HG03280 (cell line): ENCODE measurements at regions not wholly inside any gene's neighbourhood (a gene's known extent, or its start where the extent isn't known, plus 50 kb on each side); places are given as distances from the start of the nearest gene placed in this dataset.

Experiments used
- ATAC-seq: cut with Tn5 transposase; IDR thresholded peaks from one replicate; pipeline ENCODE4 v1.9.1; 2021; ENCODE audit warnings: mild to moderate bottlenecking, moderate library complexity; ENCODE audit not compliant: unreplicated experiment

DNA sequence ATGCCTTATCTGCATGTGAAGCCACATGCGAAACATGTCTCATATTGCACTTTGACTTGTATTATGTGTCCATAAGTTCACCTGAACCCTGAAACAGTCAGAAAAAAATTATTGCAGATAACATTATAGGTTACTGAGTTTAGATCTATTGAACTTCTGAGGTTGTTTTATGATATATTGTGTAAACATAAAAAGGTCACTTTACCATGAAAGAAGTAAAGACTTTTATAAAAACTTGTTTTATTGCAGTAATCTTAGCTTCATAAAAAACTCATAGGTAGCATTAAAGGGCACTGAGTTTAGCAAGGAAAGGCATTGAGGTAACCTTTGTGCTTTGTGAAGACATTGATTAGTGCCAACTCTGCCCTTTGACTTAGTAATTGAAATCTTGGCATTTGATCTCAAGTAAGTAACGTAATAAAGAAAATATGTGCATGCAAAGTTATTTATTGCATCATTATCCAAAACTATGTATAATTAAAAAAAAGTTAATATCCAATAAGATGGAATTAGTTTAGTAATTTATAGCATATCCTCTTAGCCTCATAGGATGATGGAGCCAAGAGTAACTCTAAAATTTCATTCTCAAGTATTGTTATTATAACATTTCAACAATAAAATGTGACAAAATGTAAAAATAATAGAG is 313.3 kb upstream of the ATP2B1 start:
- no peak for ATAC-seq

DNA sequence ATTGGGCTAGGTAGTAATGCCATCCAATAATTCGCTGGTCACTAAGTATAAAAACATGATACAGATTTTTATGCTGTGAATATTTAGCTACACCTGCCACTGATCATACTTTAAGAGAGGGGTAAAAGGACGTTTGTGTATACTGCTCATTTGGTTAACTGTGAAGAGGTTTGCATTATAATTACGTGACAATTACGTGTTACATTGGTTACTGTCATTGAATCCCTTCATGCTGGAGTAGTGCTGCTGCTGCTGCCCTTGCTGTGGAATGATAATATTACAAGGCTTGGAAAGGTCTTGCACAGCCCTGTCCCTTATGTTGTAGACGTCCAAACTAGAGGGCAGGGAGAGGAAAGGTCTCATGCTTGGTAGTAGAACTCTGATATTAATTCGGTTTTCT is 312.2 kb upstream of the ATP2B1 start:
- ATAC-seq, result no peak

DNA sequence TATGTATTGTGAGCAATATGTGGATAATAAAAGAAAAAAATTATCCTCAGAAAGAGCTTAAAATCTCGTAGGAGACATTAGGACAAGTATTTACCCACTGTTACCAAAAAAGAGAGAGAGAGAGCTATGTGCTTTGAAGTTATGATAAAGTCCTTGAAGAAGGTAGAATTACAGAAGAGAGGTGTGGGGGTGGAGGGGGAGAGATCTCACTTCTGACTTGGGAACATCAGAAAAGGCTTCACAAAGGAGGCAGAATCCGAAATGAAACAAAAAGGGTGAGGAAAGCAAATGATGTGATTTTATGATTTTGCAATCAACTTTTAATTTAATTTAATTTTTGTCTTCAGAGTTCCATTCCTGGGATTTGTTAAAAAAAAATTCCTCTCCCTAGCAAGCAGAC is 311.8 kb upstream of the ATP2B1 start:
- no peak for ATAC-seq

DNA sequence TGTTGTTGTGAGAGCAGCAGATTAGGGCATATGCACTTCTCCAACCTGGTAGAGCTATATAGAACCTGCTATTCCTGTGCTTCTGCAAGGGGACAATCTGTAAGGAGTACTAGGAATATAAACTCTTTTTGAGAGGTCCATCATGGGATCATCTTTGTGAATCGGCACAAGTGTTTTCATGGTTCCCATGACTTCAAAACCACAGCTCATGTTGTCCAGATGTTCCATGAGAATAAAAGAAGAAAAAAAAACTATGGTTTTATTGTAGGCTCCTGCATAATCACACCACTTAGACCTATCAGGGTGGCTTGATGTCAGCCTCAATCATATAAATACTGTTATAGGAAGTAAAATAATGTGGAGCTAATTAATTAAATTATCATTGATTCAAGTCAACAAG is 311.4 kb upstream of the ATP2B1 start:
- no peak for ATAC-seq

DNA sequence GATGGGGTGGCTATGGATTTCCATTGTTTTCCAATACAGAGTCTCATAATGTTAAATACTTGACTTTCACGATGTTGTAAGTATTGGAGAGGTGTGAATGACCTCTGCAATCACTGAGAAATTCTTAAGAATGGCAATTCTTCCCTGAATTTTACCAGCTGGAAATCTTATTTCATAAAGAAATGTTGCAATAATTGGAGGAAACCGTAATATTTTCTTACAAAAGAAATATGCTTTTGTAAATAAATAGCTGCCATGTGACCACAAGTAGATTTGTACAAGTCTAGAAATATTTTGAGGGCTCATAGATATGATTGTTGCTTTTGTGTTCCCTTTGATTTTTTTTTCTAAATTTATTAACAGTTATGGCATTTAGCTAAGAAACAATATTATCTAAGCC is 308.7 kb upstream of the ATP2B1 start:
- no peak for ATAC-seq

DNA sequence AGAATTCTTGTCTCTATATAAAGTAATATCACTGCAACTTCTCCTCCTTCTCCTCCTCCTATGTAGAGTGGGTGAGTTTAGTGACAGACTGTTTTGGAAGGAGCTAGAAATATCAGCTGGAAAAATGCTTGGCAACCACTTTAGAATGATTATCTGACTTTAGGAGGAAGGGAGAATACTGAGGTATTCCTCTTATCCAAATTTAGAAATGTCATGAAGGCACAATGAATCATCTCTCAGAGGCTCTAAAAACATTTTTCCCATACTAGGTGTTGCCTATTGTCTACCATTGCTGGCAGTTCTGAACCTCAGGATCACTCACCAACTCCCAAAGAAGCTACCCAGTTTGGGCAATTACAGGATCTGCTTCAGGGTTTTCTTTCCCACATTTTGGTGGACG is 306.6 kb upstream of the ATP2B1 start:
- ATAC-seq, result no peak

DNA sequence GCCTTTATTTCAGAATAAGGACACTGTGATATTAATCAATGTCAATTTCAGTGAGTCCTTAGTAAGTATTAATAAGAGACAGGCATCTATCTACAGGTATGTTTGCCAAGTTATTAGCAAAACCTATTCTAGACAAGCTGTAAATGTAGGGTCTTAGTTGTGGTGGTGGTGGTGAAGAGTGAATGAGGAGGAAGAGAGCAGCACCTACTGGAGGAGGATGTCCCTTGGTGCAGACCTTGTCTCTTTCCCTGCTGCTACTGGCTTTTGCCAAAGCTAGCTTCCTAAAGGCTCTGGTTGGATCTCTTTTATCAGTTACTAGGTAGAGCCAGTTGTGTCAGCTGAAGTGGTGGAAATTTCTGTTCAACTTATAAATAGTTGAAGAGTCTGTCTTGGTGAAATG is 304.8 kb upstream of the ATP2B1 start:
- ATAC-seq, result peak; percentile 61

DNA sequence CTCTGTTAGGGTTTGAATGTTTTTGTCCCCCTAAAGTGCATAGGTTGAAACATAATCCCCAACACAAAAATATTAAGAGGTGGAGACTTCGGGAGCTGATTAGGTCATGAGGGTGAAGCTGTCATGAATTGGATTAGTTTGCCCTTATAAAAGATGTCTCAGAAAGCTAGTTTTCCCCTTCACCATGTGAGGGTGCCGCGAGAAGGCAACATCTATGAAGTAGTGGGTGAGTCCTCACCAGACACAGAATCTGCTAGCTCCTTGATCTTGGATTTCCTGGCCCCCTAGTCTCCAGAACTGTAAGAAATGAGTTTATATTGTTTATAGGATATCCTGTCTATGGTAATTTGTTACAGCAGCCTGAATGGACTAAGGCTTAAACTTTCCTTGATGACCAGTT is 301.5 kb upstream of the ATP2B1 start:
- ATAC-seq, result no peak

DNA sequence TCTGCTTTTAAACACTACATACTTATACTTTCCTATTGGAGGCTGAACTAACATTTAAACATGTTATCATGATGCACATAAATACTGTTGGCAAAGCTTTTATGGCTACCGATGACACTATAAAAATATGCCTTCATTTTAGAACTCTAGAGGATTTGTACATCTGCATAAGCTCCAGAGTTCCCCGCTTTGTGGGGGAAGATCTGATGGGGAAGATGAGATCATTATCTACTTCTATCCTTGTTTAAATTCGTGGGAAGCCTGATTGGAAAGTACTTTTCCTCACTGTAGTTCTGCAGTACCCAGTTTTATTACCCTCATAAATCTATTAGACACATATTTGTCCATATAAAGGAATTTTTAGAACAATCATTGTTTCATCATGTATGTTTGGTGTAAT is 299.6 kb upstream of the ATP2B1 start:
- ATAC-seq, result no peak

DNA sequence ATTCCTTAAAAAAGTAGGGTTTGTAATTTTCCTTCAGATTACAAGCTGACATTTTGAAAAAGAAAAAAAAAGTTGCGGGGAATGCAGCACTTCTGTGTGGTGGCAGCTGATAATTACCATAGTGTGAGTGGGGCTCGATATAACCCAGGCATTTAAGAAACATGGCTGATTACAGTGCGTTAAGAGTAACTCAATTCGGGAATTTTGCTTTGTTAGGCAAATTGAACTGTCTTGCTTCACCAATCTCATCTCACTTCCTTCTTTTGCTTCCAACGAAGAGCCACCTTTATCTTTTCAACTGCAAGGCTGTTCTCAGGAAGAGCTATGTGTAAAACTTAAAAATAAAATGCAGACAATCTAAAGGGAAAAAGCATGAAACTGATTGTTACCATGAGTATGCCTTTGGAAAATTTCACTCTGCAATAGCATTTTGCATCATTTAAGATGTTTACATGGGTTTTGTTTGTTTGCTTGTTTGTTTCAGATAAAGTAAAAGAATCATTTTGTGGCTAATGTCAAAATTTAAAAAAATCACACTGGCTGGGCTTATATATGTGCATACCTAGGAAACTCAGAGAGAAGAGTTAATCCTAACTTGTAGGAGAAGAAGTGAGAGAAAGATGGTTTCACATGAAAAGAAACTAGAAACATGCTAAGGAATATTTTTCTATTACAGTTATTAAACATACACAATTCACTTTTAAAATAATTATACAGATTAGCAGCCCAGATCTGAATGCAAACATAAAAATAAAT is 295.9 kb upstream of the ATP2B1 start:
- ATAC-seq, result no peak

DNA sequence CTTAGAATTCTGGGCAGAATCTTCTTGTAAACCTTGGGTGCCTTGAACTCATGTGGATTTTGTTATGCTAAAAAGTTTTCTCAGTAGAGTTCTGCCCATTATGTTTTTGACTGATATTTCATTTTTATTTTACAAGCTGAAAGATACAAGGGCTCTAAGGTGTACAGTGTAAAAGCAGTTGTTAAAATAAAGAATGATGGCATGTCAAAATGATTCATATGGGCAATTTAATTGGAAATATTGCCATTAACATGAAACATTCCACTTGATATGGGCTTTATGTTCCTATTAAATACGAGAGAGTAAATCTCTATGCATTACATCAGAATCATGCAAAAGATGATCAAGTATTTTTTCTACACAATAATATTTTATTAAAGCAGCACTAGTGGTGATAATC is 295.1 kb upstream of the ATP2B1 start:
- no peak for ATAC-seq

DNA sequence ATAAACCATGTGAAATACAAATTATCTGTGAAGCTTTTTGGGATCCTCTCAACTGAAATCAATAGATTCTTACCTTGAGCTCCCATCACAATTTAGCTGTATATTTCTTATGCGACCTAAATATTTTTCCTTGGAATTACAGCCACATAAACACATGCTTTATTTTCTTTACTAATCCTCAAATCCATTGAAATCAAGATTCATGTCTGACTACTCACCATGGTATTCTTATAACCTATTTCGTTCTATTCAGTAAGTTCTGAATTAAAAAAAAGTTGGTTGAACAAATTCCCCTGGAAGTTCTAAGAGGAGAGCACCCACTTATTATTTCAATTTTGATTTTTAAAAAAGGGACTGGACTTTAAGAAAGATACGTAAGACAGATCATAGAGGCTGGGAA is 292.1 kb upstream of the ATP2B1 start:
- no peak for ATAC-seq

DNA sequence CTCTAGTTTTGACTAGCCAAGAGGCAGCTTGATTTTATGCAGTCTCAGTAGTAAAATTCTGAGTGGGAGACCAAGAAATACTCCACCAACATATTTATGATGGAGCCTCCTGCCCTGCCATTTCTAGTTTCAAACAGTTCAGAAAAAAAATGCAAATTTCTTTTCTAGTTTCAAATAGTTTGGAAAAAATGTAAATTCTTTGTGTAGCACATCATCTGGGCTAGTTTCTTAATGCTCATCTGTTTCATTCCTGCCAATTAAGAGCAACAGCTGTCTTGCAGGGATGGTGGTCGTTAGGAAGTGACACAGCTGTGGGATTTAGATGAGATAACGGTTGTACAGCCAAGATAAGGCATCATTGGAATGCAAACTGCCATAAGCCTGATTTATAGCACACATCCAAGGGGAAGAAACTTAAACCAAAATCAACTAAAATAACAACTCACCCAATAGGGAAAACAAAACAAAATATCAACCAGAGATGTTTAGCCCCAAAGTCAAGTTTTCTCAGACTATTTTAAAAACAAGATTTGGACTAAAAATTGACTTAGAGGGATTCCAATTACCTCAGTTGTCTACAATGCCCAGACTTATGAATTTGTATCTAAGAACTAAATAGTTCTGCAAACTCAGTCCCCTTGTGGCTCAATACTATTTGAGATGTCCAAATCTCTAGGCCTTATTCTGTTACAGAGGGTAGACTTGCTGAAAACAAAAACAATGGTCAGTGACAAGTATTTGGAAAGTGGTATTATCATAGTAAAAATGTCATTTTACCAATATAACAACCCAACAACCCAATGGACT is 291.3 kb upstream of the ATP2B1 start:
- no peak for ATAC-seq

DNA sequence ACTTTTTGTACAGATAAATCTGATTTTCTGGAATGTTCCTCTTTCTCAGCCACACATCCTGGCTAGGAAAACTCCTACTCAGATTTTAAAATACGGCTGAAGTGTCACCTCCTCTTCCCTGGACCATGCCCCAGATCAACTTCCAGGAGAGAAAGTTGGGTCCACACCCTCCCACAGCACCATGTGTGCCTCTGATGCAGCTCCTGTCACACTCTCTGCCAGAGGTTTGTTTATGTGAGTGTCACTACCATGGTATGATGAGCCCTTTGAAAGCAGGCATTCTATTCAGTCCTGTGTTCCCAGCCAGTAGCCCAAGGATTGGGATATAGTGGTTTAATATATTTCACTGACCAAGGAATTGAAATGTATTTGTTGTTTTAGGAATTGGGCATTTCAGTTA is 287.2 kb upstream of the ATP2B1 start:
- ATAC-seq, result no peak

DNA sequence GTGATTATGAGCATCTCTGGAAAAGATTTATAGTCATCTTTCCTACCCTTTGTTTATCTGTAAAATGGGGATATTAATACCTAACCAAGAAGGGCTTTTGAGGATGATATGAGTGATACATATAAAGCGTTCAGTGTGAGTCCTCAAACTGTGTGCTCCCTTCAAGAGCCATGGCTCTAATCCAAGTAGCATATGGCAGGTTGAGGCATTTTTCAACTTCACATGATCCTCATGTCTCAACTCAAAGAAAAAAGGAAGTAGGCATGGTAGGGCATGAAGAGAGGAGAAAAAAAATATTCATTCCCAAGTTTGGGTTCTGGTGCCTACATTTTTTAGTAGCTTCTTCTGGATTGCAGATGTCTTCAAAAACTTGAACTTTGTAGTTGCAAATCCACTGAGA is 286.3 kb upstream of the ATP2B1 start:
- ATAC-seq, result no peak

DNA sequence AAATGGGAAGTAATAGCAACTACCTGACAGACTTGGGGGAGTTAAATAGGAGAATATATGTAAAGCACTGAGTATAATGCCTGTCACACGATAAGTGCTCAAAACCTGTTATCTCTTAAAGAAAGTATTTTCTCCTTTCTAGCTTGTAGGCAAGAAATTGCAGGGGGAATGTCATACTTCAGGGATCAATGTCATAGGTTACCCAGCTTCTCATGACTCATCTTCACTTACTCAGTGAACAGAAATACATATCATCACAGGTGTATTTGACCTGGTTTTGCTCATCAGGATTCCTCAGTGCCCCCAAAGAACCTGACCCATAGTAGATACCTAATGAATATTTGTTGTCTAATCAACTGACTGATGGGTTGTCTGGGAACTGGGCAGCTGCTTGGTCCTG is 285.0 kb upstream of the ATP2B1 start:
- no peak for ATAC-seq

DNA sequence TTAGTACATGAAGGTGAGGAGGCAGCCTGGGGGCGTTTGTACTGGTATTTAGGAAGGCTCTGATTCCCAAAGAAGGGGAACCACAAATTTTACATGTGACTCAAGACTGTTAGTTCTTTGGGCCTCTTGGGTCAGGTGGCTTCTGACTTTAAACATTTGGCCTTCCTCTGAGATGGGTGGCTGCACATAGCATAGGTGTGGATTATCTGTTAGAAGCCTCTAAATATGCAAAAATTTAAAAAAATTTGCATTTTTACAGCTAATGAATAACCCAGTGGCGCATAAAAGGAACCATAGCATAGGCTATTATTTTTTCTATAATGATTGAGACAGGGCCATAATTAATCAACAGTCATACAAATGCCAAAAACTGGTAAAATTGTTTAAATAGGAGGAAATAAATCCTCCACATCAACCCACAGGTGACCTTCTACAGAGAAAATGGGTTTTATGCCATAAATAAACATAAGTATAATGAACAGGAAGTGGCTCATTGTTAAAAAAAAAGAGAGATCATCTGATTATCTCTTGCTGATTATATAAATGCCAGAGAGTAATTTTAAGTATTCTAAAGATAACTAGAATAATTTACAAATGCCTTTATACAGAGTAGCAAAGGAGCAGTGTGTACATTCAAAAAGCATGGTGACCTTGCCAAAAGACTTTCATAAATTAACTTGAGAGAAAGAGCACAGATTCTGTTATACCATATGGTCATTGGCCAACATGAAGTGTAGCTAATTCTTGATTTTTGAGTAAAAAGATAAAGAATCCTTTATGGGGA is 284.2 kb upstream of the ATP2B1 start:
- no peak for ATAC-seq

DNA sequence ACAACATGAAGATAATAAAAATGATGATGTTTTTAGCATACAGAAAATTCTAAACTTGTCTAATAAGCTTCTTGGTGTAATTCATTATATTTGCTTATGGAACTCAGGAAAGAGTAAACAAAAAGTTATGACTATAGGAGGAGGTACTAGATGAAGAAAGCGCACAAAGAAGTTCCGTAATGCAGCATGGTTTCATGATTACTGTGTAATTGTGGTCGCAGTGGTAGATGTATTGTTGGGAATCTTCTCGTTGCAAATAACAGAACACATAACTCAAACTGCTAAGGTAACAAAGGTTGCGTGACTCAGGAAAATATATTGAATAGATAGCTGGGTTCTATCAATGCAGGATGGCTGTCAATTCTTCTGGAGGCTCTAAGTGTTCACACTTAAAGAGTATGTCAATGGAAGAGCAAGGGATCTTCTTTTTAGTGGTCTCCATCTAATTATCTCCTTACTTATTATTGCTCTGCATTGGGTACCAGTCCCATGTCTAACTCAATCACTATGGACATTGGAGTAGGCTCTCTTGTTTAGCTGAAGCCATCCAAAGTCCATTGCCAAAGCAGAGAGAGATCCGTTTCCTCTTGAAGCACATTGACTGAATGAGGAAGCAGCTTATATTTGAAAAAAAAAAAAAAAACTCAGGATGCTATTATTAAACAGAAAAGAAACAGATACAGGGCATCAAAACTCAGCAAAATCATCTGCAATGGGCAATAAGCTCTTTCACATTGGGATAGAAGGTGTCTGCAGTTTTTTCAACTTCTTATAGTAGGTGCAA is 283.4 kb upstream of the ATP2B1 start:
- ATAC-seq, result no peak

DNA sequence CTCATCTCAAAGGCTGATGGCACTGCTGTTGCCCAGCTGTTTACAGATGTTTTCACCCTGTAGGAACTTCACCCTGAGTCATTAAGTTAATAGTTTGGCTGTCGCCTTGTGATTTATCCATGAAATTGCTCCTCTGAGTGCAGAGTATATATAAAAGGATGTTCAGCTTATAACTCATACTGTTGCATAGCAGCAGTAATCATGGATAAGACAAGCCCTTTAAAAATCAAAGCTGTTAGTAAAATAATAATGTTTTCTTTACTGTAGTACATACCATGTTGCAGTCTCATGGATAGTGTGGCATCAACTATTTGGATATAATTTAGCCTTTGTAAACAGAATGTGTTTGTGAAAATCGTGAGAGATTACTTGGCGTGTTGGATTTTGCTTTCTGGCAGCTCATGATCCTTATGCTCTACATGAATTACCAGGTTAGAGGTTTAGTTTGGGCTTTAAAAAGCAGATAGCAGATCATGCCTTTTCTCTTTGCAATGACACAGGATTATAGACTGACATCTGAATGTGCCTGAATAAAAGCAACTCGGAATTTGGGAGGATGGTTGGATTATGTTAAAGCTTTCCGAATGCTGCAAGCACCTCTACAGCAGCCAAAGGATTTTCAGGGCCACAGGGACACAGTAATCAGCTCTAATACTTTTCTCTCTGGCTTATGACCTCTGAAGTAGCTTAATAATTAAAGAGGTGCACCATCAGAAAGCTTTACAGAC is 279.7 kb upstream of the ATP2B1 start:
- no peak for ATAC-seq

DNA sequence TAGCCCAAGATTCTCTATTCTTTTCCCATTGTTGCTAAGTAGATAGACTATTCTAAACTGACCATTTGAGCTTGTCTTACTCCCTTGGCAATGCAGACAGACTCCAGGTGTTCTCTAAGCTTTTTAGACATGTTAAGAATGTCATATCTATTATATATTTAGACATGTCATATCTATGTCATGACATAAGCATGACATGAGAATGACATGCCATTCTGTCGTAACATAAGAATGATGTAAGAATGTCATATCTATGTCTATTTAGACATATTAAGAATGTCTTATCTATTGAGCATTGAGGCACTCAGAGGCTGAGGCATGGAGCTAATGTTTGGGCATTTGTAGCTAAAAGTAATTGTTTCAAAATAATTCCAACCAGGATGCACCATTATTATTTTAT is 277.3 kb upstream of the ATP2B1 start:
- ATAC-seq, result no peak
